G401 (cell line): ENCODE measurements at regions not wholly inside any gene's neighbourhood (a gene's known extent, or its start where the extent isn't known, plus 50 kb on each side); places are given as distances from the start of the nearest gene placed in this dataset.
"Not testable (repeated sequence)": the region's sequence is repeated elsewhere in the genome, so short reads cannot be mapped to it uniquely, and the experiment has no call there.

Experiments
- DNase-seq: peaks from one replicate; pipeline ENCODE4 v3.0.0-alpha.2; 2015; ENCODE audit warnings: low spot score
- in situ Hi-C: cut with HindIII; loops from 2 replicates; pipeline ENCODE4 v1.10.0; 2016; ENCODE audit warnings: low sequenced_read_pairs, mixed read lengths

GRCh38 chrX:35557916-35558315, 240.2 kb upstream of the MAGEB16 start:
- in situ Hi-C loops: no loop called here

GRCh38 chrX:35561985-35562384, 236.2 kb upstream of the MAGEB16 start:
- in situ Hi-C loops: no loop called here
- DNase-seq: no peak

More at GRCh38 chrX:35557916-35558315, 240.2 kb upstream of the MAGEB16 start:
- DNase-seq: no peak

DNA sequence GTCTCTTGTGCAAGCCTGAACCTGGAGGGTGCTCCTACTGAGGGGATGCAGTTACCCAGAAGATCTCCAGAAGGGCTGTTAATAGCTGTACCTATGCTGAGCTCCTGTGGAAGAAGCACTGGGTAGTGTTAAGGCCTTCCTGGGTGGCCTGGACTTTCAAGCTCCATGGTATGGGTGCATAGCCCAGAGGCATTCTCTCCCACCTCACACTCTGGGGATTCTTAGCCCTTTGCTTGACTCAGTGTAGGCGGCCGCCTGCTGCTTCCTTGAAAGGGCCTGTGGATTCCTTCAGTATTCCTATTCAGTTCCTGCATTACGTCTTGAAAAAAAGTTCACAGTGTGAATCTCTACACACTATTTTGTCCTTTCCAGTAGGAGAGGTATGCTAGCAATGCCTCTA, 235.7 kb upstream of the MAGEB16 start:
- DNase-seq: no peak
- in situ Hi-C loops: no loop called here

GRCh38 chrX:35590210-35590609, 207.9 kb upstream of the MAGEB16 start:
- no peak for DNase-seq
- in situ Hi-C loops: no loop called here

DNA sequence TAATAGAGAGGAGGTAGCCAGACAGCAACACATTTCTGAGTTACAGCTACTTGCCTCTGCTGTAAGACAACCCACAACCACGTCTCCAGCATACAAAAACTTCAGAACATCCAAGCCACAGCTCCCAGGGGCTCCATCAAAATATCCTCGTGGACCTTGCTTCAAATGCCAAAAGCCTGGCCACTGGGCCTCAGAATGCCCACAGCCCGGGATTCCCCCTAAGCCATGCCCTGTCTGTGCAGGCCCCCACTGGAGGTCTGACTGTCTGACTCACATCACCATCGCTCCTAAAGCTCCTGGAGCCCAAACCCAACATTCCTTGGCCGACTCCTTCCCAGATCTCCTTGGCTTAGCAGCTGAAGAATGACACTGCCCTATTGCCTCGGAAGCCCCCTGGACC, 186.6 kb upstream of the MAGEB16 start:
- in situ Hi-C loops, DNase-seq: not testable (repeated sequence)

DNA sequence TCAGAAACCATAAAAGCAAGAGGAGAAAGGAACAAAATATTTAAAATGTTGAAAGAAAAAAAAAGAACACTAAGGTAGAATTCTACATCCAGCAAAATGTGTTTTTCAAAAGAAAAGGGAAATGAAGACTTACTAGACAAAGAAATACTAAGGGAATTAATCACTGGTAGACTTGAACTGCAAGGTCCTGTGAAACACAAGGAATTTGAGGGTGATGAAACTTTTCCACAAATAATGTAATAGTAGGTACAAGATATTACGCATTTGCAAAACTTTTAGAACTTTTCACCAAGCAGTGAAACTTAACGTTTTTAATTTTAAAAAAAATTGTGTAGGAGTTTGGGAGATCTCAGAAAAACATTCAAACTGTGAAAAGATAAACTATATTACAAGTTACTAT, 180.3 kb upstream of the MAGEB16 start:
- DNase-seq: no peak
- in situ Hi-C loops: no loop called here

DNA sequence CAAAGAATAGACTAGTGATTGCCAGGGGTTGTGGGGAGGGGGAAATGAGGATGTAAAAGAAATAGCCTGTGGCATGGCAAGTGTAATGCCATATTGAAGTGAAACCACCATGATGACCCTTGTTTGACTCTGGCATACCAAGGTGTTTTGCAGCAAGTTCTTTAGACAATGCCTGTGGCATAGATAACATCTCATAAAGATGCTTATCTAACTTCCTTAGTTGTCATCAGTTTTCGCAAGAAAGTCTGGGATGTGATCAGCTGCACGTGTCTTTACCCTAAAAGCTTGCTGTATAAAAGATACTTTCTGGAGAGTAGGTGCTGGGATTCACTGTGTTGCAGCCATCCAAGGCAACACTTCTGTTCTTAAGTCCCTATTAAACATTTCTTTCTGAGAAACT, 176.1 kb upstream of the MAGEB16 start:
- in situ Hi-C loops: no loop called here

DNA sequence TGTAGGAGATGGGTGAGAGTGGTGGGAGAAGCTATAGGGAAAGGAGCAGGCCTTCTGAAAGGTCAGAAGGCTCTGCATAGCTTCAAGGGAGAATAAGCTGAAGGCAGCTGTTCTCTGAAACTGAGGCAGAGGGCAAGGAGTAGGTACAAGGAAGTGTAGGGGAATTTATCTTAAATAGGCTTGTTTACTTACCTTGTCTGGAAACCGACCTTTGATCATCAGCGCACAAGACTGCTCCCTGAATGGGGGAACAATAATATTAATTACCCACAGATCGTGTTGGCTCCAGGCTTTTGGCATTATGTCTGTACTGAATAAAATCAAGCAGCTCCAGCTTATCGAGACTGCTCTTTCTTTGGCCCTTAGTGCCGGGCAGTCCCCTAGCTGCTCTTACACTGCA, 175.5 kb upstream of the MAGEB16 start:
- DNase-seq: no peak
- in situ Hi-C loops: no loop called here

More for the DNA sequence above, 176.1 kb upstream of the MAGEB16 start:
- no peak for DNase-seq

DNA sequence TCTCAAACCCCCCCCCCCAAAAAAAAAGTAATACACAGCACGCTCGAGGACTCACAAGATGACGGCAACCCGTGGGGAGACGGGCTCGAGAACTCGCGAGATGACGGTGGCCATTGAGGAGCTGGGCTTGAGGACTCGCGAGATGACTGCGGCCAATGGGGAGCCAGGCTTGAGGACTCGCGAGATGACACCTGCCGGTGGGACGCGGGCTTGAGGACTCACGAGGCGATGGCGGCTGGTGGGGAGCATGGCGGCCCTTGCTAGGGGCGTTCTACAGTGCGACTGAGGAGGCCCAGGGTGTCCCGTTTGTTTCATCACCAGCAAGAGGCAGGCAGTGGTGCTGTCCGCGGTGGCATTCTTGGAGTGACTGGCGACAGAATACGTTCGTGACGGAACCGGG, 172.4 kb upstream of the MAGEB16 start:
- in situ Hi-C loops: no loop called here
- no peak for DNase-seq

DNA sequence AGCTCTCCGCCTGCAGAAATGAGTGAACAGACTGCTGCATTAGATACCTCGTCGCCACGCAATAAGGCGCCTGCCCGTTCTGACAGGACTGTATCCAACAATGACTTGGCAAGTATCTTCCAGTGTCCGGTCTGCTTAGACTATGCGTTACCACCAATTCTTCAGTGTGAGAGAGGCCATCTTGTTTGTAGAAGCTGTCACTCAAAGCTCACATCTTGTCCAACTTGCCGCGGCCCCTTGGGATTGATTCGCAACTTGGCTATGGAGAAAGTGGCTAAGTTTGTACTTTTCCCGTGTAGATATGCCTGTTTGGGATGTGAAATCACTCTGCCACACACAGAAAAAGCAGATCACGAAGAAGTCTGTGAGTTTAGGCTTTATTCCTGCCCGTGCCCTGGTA, 172.0 kb upstream of the MAGEB16 start:
- no peak for DNase-seq
- in situ Hi-C loops: no loop called here

DNA sequence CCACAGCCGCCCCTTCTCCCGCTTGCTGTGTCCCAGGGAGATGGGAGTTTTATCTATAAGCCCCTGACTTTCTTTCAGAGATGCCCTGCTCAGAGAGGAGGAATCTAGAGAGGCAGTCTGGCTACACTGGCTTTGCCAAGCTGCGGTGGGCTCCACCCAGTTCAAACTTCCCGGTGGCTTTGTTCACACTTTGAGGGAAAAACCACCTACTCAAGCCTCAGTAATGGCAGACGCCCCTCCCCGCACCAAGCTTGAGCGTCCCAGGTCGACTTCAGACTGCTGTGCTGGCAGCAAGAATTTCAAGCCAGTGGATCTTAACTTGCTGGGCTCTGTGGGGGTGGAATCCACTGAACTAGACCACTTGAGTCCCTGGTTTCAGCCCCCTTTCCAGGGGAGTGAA, 162.2 kb upstream of the MAGEB16 start:
- DNase-seq: not testable (repeated sequence)

GRCh38 chrX:35664833-35665232, 133.3 kb upstream of the MAGEB16 start:
- in situ Hi-C loops: no loop called here
- peak; percentile 0 for DNase-seq

More for the DNA sequence above, 162.2 kb upstream of the MAGEB16 start:
- in situ Hi-C loops: not testable (repeated sequence)

DNA sequence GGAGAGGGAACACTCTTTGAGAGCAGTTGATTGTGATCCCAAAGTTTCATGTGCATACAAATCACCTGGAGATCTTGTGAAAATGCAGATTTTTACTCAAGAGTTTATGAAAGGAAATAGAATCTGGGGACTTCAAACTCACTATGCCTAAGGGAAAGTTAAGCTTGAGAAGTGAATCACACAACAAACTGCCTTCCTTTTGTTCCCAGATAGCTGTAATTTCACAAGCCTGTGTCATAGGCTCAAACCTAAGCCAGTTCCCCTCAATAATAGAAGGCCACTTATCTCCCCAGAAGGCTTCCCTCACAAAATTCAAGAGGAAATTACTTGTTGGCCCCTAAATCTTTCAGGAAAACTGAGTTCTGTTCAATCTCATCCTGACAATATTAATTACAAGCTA, 132.8 kb upstream of the MAGEB16 start:
- in situ Hi-C loops: no loop called here
- no peak for DNase-seq

- DNase-seq: no peak
- in situ Hi-C loops: no loop called here
Measured at GRCh38 chrX:35670889-35671288, 127.3 kb upstream of the MAGEB16 start.

GRCh38 chrX:35675151-35675550, 123.0 kb upstream of the MAGEB16 start:
- no peak for DNase-seq
- in situ Hi-C loops: no loop called here

GRCh38 chrX:35680940-35681346, 117.2 kb upstream of the MAGEB16 start:
- in situ Hi-C loops: no loop called here
- DNase-seq: no peak

- in situ Hi-C loops: no loop called here
- DNase-seq: no peak
Measured at GRCh38 chrX:35682476-35682875, 115.7 kb upstream of the MAGEB16 start.

DNA sequence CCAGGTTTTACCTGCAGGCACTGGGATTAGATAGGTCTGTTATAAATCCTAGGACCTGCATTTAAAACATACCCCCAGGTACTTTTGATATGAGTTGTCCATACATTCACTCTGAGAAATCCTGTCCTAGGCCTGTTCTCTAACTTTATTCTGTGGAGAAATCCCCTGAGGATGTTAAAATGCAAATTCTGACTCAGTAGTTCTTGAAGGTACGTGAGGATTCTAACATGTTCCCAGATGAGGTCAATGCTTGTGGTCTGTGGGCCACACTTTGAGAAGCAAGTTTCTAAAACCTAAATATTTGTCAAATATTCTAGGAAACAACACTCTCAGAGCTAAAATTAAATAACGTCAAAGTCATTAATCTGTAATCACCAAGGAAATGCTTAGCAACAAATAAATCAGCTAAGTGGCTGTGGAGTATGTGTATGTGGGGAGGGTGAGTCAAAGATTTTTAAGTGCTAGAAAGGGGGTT, 101.3 kb upstream of the MAGEB16 start:
- DNase-seq: no peak
- in situ Hi-C loops: no loop called here

DNA sequence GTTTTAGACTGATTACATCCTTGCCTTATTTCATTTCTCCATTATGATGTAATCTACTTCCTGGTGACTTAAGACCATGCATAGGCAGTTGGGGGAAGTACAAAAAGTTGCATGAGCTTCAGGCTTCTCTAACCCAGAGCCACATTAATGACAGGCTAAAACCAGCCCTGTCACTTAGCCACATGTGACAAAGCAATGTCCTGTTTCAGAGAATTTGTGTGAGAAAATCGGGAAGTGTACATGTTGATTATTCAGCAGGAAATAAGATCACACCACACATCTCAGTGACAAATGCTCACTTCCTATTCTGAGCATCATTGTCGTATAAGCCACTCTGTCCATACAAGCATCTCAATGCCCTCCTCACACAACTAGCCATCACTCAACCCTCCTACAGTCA, 98.5 kb upstream of the MAGEB16 start:
- DNase-seq: no peak
- in situ Hi-C loops: no loop called here

GRCh38 chrX:35700121-35700520, 98.0 kb upstream of the MAGEB16 start:
- DNase-seq: no peak
- in situ Hi-C loops: no loop called here

GRCh38 chrX:35711281-35711680, 86.9 kb upstream of the MAGEB16 start:
- in situ Hi-C loops: no loop called here
- DNase-seq: no peak

DNA sequence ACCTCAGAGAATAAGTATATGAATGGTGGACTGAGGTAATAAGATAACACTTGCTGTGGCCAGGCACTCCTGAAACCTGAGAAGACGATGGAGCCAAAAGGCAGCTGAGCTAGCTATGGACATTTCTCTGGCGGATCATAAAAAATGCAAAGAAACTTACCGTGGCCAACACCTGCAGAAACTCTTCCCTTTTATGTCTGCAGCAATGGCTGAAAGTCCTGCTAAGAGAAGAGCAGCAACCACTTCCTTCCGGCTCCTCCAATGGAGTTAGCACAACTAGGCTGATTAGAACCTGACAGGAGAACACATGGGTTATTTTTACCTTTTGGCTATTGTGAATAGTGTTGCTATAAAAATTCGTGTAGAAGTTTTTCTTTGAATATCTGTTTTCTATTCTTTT, 76.0 kb upstream of the MAGEB16 start:
- in situ Hi-C loops: no loop called here
- DNase-seq: no peak
